Body of pancreas (tissue), 4 donors: ENCODE measurements at regions not wholly inside any gene's neighbourhood (a gene's known extent, or its start where the extent isn't known, plus 50 kb on each side); places are given as distances from the start of the nearest gene placed in this dataset.

Experiments used
- POLR2A ChIP-seq, 3 donors: fragments of 450-650 bp; IDR thresholded peaks; one replicate each; pipeline ENCODE4 v1.6.1; 2016; ENCODE audit warnings: antibody characterized with exemption in 3 of 3, mild to moderate bottlenecking in 2 of 3
- TF ChIP-seq, protein P1 (sequence below), 7 experiments: fragments of 450-650 bp in 4 of 7; fragments of 200-600 bp in 3 of 7; sonication (generic) in 3 of 7; IDR thresholded peaks; one replicate each; pipeline ENCODE4 v1.5.1; 2016 to 2019; ENCODE audit warnings: antibody characterized with exemption in 7 of 7

GRCh38 chr7:156176039-156176438 is 363.8 kb upstream of the SHH start:
- TF ChIP-seq, protein P1, sequence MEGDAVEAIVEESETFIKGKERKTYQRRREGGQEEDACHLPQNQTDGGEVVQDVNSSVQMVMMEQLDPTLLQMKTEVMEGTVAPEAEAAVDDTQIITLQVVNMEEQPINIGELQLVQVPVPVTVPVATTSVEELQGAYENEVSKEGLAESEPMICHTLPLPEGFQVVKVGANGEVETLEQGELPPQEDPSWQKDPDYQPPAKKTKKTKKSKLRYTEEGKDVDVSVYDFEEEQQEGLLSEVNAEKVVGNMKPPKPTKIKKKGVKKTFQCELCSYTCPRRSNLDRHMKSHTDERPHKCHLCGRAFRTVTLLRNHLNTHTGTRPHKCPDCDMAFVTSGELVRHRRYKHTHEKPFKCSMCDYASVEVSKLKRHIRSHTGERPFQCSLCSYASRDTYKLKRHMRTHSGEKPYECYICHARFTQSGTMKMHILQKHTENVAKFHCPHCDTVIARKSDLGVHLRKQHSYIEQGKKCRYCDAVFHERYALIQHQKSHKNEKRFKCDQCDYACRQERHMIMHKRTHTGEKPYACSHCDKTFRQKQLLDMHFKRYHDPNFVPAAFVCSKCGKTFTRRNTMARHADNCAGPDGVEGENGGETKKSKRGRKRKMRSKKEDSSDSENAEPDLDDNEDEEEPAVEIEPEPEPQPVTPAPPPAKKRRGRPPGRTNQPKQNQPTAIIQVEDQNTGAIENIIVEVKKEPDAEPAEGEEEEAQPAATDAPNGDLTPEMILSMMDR (IDR thresholded peaks at IDR 0.05), result no peak
- no peak for TF ChIP-seq POLR2A (IDR thresholded peaks at IDR 0.05)
